HG02981 (cell line): ENCODE measurements at regions not wholly inside any gene's neighbourhood (a gene's known extent, or its start where the extent isn't known, plus 50 kb on each side); places are given as distances from the start of the nearest gene placed in this dataset.

Experiments used
- ATAC-seq: cut with Tn5 transposase; IDR thresholded peaks from one replicate; pipeline ENCODE4 v1.9.1; 2021; ENCODE audit warnings: mild to moderate bottlenecking, moderate library complexity; ENCODE audit not compliant: unreplicated experiment

DNA sequence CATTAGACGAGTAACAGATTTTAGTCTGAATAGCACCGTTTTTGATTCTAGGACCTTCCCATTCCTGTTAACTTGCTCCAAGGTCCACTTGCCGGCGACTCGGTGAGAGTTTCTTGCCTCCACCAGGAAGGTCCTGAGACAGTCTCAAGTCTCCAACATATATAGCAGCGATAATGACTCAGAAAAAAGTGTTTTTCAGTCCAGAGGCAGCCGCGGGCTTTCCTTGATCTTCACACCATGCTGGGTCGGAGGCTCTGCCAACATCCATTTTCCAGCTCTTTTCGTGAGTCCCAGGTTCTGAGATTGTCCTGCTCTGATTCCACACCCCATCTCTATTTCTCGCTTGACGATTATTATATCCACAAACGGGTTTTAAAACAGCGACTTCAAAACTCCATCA, 170.5 kb downstream of the GPX5 start:
- ATAC-seq: no peak

DNA sequence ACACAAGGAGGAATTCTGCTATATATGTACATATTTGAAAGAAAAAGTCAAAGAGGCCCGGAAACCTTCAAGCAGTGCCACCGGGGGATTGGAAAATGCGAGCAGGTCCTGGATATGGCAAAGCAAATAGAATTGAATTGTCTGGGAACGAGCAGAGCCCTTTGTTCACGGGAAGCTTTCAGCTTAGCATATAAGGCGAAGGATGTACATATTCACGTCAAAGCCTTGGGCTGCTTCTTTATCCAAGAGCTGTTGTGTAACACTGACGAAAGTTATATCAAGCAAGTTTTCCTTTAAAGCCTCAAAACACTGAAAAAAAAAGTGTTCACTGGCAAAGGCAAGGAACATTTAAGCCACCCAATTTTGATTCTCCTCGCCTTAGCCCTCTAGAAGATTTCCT, 171.0 kb downstream of the GPX5 start:
- no peak for ATAC-seq

DNA sequence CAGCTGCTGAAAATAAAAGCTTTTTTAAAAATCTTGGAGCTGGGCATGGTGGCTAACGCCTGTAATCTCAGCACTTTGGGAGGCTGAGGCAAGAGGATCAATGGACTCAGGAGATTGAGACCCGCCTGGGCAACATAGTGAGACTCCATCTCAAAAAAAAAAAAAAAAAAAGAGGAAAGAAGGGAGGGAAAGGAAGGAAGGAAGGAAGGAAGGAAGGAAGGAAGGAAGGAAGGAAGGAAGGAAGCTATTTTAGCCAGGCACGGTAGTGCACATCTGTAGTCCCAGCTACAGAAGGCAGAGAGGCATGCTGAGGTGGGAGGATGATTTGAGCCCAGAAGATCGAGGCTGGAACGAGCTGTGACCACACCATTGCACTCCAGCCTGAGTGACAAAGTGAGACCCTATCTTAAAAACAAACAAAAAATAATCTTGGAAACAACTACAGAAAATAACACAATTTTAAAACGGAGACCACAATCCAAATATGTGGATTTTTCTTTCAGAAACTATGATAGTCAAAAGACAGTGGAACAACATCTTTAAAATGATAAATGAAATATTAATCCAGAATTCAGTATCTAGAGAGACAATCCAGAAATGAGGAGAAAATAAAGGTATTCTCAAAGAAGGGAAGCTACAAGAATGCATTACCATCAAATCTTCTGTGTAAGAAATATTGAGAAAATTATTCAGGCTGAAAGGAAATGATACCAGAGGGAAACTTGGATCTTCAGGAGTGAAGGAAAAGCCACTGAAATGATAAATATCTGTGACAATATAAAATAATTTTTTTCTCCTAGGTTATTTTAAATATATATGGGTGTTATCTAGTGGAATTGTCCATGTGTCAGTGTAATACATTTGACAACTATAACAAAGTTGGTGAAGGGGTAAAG, 182.0 kb downstream of the GPX5 start:
- ATAC-seq: no peak

DNA sequence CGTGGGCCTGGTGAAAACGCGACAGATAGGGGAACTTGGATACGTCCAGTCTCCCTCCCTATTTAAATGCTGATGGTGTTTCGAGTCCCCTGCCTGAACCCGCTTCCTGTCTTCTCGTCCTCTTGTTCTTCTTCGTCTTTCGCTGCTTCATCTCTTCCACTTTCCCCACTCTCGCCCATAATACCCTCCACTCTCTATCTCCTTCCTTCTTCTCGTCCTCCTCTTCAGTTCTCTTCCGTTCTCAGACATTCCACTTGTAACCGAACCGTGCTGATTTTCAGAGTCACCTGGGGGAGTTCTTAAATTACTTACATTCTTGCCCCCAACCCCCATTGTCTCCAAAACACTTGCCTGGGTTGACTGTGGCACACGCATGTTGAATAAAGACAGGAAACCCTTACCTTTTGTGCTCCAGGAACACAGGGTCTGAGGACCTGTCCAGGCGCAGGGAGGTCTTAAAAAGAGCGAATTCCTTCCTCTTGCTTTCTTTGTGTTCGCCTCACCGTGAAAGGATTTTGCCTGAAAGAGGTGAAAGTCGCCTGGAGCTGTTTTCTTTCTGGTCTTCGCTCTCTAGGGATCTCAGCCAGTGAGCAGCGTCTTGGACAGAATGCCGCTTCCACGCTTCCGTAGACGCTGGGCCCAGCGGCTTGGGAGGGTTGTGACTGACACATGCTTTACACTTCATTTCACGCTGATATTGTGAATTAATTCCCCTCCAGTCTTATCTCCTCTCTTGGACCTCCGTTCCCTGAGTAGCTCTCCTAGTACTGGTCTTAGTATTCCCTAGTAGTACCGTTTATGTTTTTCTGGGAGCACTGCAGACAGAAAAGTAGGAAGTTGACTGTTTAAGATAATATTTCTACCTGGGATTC, 184.0 kb downstream of the GPX5 start:
- no peak for ATAC-seq

DNA sequence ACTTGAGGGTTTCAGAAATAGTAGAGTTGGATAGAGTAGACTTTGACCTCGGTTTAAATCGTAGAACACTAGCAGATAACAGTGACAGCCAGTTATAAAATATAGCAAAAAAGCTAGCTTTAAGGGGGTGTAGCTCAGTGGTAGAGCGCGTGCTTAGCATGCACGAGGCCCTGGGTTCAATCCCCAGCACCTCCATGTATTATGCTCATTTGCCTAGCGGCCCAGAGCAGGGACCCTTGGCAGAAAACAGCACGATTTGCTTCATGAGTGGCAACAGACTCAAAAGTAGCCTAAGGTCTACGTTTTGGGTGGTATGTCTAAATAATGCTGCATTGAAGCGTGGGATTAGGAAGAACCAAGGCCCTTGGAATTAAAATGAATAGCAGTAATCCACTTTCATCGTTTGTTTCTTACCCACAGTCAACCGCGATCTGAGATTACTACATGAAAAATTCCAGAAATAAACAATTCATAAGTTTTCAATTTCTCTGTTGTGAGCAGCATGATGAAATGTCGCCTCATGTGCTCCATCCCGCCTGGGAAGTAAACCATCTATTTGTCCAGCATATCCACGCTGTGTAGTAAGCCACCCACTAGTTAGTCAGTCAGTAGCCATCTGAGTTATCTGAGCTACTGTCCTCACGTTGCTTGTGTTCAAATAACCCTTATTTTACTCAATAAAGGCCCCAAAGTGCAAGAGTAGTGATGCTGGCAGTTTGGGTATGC, 184.9 kb downstream of the GPX5 start:
- no peak for ATAC-seq

DNA sequence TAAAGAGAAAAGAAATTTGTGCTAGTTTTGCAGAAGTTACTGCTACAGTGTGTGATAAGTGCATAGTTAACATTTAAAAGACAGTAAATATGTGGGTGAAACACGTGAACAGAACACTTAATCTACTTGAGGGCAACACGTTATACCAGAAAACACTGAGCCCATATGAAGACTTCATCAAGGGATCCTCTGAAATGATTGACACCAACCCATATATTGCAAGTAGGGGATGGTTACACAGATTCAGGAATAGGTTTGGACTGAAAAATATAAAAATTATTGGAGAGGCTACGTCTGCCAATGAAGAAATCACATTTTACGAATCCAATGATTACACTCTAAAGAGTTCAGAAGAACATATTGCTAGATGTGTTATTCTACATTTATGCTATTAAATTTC, 185.6 kb downstream of the GPX5 start:
- no peak for ATAC-seq

DNA sequence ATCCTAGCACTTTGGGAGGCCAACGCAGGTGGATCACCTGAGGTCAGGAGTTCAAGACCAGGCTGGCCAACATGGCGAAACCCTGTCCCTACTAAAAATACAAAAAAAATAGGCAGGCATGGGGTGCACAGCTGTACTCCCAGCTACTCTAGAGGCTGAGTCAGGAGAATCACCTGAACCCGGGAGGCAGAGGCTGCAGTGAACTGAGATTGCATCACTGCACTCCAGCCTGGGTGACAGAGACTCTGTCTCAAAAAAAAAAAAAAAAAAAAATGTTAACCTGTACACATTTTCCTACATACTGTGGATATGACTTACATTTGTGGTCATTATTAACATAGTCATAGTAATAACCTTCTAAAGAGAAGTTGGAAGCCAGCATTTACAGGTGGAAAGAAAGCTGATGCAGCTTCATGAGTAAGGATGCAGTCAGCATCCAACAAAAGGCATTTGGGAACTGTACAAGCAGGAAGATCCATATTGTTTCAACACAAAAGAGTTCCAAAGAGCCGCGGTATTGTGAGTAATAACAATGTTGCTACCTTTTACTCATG, 186.2 kb downstream of the GPX5 start:
- no peak for ATAC-seq

DNA sequence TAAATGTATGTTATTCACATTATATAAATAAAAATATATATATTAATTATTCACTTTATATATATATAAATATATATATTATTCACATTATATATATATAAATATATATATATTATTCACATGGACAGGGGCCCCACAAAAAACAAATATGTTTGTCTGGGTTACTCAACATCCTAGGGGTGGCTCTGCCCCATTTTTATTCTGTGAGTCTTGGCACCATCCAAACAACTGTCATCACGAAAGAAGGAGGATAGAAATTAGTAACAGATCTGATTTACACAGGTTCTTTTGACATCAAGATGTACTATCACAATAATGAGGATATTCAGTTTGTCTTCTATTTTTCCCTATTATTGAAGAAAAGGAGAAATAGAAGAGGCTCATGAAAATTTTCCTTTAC, 187.3 kb downstream of the GPX5 start:
- no peak for ATAC-seq

DNA sequence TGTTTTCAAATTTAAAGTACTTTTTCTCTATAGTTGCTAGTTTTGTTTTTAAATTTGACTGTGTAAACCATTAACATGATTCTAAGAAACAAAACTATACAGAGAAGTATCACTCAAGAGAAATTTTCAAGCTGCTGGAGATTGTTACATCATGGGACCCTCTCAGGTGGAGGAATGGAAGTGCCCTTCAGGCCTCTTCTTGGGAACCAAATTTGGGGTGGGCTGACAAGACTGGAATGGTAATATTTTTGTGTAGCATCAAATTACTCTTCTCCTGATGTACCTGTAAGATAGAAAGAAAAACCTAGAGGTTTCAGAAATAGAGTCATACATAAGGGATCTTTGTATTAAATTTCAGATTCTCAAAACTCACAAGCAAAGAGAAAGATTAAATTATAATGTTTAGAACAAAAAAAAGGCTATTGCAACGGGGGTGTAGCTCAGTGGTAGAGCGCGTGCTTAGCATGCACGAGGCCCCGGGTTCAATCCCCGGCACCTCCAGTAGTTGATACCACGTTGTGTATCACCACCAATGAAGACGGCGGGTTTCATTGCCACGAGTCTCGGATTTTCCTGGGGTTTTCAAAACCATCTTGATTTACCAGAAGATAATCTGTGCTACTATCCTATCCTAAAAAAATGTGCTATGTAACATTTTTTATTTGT, 193.7 kb downstream of the GPX5 start:
- ATAC-seq: no peak

DNA sequence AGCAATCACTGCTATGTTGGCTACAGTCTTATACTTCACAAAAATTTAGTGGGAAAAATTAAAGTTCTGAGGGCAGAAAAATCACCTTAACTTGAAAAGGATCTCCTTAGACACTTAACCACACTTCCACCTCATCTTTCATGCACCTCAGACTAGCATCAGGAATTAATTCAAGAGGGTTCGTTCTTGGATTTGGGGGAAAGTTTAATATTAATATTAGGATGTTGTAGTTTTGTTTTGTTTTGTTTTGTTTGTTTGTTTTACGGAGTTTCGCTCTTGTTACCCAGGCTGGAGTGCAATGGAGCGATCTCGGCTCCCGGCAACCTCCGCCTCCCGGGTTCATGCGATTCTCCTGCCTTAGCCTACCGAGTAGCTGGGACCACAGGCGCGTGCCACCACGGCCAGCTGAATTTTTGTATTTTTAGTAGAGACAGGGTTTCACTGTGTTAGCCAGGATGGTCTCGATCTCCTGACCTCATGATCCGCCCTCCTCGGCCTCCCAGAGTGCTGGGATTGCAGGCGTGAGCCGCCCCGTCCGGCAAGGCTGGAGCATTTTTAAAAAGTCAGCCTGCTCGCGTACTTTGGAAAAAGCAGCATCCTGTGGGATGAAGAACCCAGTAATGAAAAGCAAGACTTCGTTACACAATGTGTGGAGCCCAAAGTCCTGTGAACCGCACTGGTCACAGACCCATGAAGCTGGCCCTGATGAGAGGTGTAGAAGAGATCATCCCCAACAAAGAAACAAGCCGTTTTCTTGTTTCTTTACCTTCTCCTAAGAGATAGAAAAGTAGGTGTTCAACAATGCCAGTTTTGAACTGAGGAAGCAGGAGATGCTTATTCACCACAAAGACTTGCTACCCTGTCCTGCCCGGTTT, 194.9 kb downstream of the GPX5 start:
- no peak for ATAC-seq

DNA sequence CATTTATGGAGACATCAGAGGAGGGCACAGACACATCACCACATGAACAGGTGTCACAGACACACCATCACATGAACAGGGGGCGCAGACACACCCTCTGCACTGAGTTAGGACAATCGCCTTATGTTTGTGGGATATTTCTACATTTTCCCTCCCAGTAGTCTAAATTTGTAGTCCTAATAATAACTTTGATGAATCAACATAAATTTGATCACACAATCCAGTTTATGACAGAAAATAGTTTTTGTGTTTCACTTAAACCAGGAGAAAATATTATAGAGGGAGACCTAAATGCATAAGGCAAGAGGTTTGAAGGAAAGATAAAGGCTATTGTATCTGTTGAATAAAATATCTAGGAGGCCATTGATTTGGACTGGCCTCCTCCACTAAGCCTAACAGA, 195.7 kb downstream of the GPX5 start:
- no peak for ATAC-seq

DNA sequence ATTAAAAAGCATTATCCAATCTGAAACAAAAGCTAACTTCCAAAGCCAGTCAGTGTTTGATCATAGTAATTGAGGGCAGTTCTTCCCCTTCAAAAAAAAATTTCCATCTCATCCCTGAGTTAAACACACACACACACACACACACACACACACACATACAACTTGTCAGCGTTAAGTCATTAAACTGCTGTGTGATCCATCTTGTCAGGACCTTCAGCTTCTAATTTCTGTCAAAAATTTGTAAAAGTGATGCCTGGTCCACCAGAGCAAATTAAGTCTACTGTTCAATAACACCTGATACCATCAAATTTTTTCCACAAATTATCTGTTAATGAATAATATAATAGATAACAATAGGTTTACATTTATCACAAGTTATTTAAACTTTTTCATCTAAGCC, 198.7 kb downstream of the GPX5 start:
- no peak for ATAC-seq

DNA sequence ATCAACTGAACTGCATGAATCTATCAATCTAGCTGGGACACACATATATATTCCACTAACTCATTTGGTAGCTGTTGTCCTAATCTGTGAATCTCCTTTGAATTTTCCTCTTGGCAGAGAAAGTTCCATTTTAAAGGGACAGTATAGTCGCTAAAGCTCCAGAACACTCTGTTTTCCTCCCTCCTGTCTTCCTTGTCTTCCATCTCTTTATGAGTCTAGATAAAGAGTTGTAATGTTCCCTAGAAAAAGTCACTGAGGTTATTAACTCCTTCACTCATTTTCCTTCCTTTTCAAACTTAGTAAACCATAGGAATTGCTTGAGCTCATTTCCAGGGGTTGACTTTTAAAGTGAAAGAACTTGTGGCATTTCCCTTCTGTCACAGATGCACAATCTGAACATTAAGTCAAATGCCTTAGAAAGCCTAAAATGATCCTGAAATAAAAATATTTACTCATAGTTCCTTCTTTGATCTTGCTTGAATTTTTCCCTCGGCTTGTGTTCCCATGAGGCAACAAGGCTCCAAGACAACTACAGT, 198.4 kb downstream of the TRIM27 start:
- no peak for ATAC-seq

DNA sequence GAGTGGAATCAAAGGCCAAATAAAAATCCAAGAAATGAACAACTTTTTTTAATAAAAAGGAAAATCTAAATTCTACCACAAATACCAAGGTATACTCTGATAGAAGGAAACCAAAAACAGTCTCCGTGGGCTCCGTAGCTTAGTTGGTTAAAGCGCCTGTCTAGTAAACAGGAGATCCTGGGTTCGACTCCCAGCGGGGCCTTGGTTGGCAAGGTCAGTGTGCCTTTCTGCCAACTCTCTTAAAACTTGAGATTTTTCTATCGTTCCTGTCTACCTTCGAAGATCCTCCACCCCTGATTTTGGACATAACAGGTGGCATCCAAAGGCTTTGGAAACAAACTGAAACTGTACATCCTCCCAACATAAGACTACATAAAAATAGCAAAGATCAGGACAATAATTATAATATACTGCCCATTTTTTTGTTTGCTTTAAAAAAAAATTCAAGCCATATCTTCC, 197.9 kb downstream of the TRIM27 start:
- ATAC-seq: no peak

DNA sequence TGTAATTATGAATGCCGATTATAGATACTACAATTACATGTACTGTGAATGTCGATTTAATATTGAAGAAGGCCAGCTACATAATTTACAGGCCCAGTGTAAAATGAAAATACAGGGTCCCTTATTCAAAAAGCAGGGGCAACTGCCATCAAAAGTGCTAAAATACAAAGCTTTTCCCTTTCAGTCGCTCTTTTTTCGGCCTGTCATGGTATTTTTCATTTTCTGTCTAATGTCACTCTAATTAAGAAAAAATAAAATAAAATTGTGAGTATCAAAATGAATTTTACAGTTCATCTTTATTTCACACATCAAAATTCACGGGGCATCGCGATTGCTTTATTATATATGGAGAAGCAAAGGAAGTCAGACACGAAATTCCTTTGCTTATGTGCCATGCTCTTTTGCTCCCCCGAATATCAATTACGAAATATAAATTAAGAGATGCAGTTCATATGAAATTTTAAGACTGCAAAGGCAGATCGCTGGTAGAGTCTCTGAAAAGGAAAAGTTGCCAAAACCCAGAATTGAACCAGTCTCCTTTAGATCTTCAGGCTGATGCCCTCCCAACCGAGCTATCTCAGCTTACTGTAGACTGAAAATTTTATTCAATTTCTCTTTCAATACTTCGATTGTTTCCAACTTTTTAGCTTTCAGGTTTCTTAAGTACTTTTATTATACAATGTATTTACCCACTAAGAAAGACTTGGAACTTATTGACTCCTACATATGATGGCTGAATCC, 197.0 kb downstream of the TRIM27 start:
- no peak for ATAC-seq

DNA sequence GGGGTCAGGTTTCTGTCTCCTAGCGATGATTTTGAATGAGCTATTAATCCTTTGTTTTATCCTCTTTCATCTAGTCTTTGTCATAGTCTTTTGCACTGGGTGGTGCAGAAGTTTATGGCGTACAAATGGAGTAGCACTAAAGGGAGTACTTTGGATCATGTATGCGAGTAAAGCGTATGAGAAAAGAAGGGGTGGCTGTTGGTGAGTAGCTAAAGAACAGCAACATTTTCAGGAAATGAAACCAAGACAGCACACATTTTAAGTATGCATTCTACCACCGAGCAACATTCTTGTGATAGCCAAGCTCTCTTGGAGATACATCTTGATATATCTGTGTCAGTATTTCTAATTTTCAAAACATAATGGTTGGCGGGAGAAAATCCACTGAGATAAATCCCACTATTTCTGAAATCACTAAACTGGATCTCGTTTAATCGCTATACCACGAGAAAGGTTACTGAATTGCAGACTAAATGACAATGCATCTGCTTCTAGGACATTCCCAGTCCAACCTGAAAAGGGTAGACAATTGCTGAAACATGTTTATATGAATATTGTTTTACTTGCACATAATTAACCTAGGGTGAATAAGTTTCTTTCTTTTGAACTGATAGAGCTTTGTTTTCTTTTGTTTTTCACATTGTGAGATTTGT, 196.1 kb downstream of the TRIM27 start:
- no peak for ATAC-seq

DNA sequence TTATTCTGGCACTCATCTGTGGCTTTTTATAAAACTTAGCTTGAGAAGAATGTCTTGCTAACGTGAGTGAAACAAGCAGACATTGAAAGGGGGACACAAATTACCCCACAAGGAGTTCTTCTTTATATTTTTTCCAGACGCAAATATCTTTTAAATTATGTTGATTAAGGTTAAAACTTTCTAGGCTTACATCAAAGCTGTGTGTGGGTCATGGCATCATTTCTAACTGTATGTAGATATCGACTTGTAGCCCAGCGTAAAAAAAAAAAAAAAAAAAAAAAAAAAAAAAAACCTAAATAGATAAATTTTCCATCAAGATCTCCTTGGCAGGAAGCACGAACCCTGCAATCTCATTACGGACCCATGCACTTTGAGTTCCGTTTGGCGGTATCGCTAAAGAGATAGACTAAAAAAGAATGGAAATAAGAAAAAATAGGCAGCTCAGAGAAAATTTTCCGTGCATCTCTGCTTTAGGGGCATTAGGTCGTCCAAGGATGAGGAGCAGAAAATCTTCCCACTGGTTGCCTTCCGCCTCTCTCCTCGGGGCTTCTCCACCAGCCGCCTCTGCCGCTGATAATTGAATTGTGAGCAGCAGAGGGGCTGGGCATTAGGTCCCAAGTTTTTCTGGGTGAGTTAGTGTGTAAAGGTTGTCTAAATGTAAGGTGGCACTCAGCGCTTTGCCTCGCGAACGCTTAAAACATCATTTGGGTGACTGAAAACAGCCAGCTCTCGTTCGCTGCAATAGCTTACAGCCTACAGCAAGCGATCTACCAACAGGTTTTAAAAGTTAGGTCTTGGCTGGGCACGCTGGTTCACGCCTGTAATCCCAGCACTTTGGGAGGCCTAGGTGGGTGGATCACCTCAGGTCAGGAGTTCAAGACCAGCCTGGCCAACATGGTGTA, 194.0 kb downstream of the TRIM27 start:
- no peak for ATAC-seq
